Activated naive CD4-positive, alpha-beta T cell treated with anti-CD3 and anti-CD28 coated beads, Interleukin-2, amount 50 U/mL, for 24 hours (primary cell): ENCODE measurements at regions not wholly inside any gene's neighbourhood (a gene's known extent, or its start where the extent isn't known, plus 50 kb on each side); places are given as distances from the start of the nearest gene placed in this dataset.
"Not testable (repeated sequence)": the region's sequence is repeated elsewhere in the genome, so short reads cannot be mapped to it uniquely, and the experiment has no call there.

Experiments used
- H3K27ac Mint-ChIP-seq: one replicate; pipeline ENCODE4 v1.8.0; 2021; ENCODE audit warnings: mild to moderate bottlenecking, mixed read lengths
- H3K27me3 Mint-ChIP-seq: one replicate; pipeline ENCODE4 v1.8.0; 2021; ENCODE audit warnings: mixed read lengths
- H3K36me3 Mint-ChIP-seq: one replicate; pipeline ENCODE4 v1.8.0; 2021; ENCODE audit warnings: mixed read lengths
- H3K4me1 Mint-ChIP-seq: one replicate; pipeline ENCODE4 v1.8.0; 2021; ENCODE audit warnings: mixed read lengths
- H3K4me3 Mint-ChIP-seq: one replicate; pipeline ENCODE4 v1.8.0; 2021; ENCODE audit warnings: mild to moderate bottlenecking, mixed read lengths
- H3K9me3 Mint-ChIP-seq: one replicate; pipeline ENCODE4 v1.8.0; 2021; ENCODE audit warnings: mixed read lengths

DNA sequence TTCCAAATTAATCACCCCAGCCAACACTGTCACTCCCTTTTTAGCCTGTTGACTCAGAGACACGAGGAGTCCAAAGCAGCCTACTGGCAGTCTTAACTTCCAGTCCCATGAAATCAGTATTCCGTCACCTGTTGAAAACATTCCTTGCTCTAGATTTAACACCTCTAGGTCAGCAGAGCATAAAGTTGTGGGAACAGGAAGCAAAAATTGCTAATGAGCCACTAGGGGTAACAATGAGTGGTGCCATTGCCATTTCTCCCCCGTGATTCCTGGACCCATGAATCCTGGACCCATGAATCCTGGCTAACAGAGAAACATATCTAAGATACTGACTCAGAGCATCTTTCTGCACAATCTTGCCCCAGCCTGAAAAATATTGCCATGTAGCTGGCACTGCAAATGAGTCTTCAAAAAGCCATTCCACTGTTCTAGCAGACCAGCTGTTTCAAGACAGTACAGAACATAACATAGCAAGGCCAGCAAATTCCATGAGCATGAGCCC, 252.7 kb upstream of the PTER start:
- H3K27me3 Mint-ChIP-seq, result no peaks in the 10 kb centered on the region
- no peaks in the 10 kb centered on the region for H3K9me3 Mint-ChIP-seq
- no peak overlapping the region for H3K27ac Mint-ChIP-seq
- H3K4me1 Mint-ChIP-seq, result no peaks in the 10 kb centered on the region
- H3K36me3 Mint-ChIP-seq, result no peaks in the 10 kb centered on the region
- H3K4me3 Mint-ChIP-seq, result no peak overlapping the region

DNA sequence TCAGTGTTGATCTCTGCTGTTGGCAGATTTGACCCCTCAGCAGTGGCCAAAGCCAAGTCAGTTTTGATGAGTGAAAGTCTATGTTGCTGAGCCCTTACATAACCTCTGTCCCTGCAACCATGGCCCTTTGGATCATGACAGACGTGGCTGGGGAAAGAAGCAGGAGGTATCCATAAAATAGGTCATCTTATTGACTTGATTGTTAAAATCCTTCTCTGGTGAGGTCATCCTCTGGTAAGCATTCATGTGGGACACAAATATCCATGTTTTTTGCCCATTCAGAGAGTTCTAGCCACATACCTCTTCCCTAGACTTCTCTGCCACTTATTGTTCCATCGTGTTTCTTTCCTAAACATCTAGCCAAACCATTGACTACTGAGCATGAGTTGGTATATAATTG, 251.9 kb upstream of the PTER start:
- no peak overlapping the region for H3K27ac Mint-ChIP-seq
- no peaks in the 10 kb centered on the region for H3K36me3 Mint-ChIP-seq
- no peaks in the 10 kb centered on the region for H3K27me3 Mint-ChIP-seq
- no peaks in the 10 kb centered on the region for H3K9me3 Mint-ChIP-seq
- no peaks in the 10 kb centered on the region for H3K4me1 Mint-ChIP-seq
- no peak overlapping the region for H3K4me3 Mint-ChIP-seq

DNA sequence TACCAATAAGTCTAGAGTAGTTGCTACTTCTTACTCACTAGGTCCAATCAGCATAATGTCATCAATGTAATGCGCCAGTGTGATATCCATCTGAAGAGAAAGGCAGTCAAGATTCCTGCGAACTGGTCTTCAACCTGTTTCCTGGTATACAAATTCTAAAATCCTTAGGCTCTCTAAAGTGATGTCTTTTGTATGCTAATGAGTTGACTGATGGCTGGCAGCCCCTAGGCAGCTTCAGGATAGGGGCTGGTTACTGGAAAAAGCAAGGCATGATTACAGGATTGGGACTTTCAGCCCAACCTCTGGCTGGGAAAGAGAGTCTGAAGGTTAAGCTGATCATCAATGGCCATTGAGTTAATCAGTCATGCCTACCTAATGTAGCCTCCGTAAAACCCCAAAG, 250.2 kb upstream of the PTER start:
- Mint-ChIP-seq H3K9me3 (no peaks in the 10 kb centered on the region), H3K27ac (no peak overlapping the region), H3K36me3 (no peaks in the 10 kb centered on the region), H3K4me3 (no peak overlapping the region), H3K4me1 (no peaks in the 10 kb centered on the region), H3K27me3 (no peaks in the 10 kb centered on the region)

DNA sequence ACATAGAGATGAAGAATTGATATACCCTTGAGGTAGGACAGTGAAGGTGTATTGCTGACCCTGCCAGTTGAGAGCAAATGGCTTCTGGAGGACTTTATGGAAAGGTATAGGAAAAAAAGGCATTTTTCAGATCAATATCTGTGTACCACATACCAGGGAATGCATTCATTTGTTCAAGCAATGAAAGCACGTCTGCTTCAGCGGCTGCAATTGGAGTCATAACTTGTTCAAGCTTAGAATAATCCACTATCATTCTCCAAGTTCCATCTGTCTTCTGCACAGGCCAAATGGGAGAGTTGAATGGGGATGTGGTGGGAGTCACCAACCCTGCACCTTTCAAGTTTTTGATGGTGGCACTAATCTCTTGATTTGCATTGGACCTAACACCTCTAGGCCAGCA, 249.6 kb upstream of the PTER start:
- Mint-ChIP-seq H3K4me1 (no peaks in the 10 kb centered on the region), H3K9me3 (no peaks in the 10 kb centered on the region), H3K27me3 (no peaks in the 10 kb centered on the region), H3K4me3 (no peak overlapping the region), H3K27ac (no peak overlapping the region), H3K36me3 (no peaks in the 10 kb centered on the region)

DNA sequence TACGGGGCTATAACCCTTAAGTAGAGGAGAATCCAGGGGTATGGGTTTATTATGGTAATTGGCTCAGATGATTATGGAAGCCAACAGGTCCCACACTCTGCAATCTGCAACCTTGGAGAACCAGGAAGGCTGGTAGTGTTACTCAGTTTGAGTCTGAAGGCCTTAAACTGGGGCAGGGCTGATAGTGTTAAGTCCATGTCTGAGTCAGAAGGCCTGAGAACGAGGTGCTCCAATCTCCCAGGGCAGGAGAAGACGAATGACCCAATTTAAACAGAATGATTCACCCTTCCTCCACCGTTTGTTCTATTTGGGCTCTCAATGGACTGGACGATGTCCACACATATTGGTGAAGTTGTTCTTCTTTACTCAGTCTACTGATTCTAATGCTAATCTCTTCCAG, 244.5 kb upstream of the PTER start:
- H3K4me1 Mint-ChIP-seq, result peaks cover 4% of the 10 kb centered on the region
- H3K9me3 Mint-ChIP-seq, result no peaks in the 10 kb centered on the region
- no peak overlapping the region for H3K27ac Mint-ChIP-seq
- H3K36me3 Mint-ChIP-seq, result no peaks in the 10 kb centered on the region
- no peaks in the 10 kb centered on the region for H3K27me3 Mint-ChIP-seq
- no peak overlapping the region for H3K4me3 Mint-ChIP-seq

DNA sequence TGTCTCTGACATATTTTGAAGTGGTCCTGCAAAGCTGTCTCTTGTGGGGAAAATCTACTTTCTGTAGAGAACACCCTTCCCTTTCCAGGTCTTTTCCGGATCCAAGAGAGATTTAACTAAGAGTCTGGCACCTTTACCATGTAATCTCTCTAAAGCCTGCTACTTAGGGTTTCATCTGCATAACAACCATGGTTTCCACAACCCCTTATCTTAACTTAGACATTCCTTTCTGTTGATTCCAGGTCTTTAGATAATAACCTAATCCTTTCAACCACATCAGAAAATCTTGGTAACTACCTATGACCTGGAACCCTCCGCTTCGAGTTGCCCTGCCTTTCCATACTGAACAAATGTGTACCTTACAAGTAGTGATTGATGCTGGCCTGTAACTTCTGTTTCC, 243.6 kb upstream of the PTER start:
- H3K27me3 Mint-ChIP-seq, result no peaks in the 10 kb centered on the region
- H3K27ac Mint-ChIP-seq, result no peak overlapping the region
- no peaks in the 10 kb centered on the region for H3K9me3 Mint-ChIP-seq
- H3K36me3 Mint-ChIP-seq, result no peaks in the 10 kb centered on the region
- no peak overlapping the region for H3K4me3 Mint-ChIP-seq
- H3K4me1 Mint-ChIP-seq, result peaks cover 4% of the 10 kb centered on the region

DNA sequence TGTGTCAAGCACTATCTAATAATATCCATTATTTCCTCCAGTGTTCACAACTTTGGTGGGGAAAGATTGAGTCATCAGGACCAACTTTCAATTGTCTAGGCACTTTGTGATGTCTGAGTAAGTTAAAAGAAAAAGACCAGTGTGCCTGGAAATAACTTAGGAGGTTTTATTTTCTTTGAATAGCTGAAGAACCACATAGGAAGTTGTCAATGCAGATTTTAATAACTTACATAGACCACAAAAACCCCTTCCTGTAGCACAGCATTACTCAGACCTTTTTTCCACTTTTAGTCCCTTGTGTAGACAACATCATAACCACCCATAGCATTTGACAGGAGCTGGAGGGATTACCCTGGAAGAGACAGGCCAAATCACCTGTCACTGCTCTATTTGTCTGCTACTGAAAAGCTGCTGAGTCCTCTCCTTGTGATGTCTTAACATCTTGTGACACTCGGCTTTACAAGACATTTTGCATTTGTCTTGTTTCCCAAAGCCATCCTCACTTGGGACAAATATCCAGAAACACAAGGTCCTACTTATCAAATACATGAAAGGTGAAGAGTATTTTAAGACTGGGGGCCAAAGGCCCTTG, 241.5 kb upstream of the PTER start:
- Mint-ChIP-seq H3K27ac (no peak overlapping the region), H3K4me3 (no peak overlapping the region), H3K4me1 (peaks cover 4% of the 10 kb centered on the region)

DNA sequence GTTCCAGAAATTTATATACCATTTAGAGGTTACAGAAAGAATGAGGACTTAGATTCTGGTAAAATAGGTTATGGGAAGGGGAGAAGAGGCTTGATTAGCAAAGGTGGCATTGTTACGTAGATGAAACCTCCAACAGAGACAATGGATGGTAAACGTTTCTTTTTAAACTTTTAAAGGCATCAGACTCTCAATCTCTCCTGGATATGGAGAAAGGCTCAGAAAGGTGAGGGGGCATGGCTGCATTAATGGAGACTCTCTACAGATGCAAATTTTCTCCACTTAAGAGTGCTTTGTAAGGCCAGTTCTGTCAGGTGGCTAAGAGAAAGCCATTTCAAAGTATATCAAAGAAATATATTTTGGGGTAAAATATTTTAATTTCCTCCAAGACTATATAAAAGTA, 240.9 kb upstream of the PTER start:
- Mint-ChIP-seq H3K36me3 (no peaks in the 10 kb centered on the region), H3K4me1 (peaks cover 4% of the 10 kb centered on the region), H3K27me3 (peaks cover 3% of the 10 kb centered on the region), H3K9me3 (peaks cover 5% of the 10 kb centered on the region), H3K27ac (no peak overlapping the region), H3K4me3 (no peak overlapping the region)

More for the DNA sequence above, 241.5 kb upstream of the PTER start:
- H3K27me3 Mint-ChIP-seq, result peaks cover 3% of the 10 kb centered on the region
- H3K9me3 Mint-ChIP-seq, result no peaks in the 10 kb centered on the region
- H3K36me3 Mint-ChIP-seq, result no peaks in the 10 kb centered on the region

DNA sequence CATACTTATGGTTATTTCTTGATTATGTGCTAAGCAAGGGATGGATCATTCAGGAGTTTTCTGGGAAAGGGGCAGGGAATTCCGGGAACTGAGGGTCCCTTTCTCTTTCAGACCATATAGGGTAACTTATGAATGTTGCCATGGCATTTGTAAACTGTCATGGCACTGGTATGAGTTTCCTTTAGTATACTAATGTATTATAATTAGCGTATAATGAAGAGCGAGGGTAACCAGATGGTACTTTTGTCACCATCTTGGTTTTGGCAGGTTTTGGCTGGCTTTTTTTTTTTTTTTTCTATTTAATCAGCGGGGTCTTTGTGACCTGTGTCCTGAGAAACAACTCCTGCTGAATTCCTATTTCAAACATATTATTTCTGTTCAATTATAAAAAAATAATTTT, 237.6 kb upstream of the PTER start:
- H3K27me3 Mint-ChIP-seq, result peaks cover 3% of the 10 kb centered on the region
- H3K27ac Mint-ChIP-seq, result no peak overlapping the region
- H3K36me3 Mint-ChIP-seq, result no peaks in the 10 kb centered on the region
- no peak overlapping the region for H3K4me3 Mint-ChIP-seq
- H3K4me1 Mint-ChIP-seq, result peaks cover 4% of the 10 kb centered on the region
- peaks cover 19% of the 10 kb centered on the region for H3K9me3 Mint-ChIP-seq

DNA sequence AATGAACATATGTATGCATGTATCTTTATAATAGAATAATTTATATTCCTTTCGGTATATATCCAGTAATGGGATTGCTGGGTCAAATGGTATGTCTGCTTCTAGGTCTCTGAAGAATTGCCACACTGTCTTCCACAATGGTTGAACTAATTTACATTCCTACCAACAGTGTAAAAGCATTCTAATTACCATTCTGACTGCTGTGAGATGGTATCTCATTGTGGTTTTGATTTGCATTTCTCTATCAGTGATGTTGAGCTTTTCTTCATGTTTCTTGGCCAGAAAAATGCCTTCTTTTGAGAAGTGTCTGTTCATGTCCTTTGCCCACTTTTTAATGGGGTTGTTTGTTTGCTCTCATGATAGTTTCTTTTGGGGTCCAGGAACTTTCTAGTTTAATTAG, 213.2 kb upstream of the PTER start:
- not testable (repeated sequence) for H3K36me3 Mint-ChIP-seq, H3K4me3 Mint-ChIP-seq, H3K27ac Mint-ChIP-seq, H3K27me3 Mint-ChIP-seq, H3K4me1 Mint-ChIP-seq
- H3K9me3 Mint-ChIP-seq, result peaks cover 29% of the 10 kb centered on the region

DNA sequence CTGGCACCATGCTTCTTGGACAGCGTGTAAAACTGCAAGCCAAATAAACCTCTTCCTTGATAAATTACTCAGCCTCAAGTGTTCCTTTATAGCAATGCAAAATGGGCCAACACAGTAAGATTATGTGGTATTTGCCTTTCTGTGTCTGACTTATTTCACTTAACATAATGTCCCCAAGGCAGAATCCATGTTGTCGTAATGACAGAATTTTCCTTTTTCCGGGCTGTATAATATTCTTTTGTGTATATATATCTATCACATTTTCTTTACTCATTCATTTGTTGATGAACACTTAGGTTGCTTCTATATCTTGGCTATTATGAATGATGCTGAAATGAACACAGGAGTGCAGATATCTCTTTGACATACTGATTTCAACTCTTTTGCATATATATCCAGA, 209.1 kb upstream of the PTER start:
- no peak overlapping the region for H3K4me3 Mint-ChIP-seq
- H3K27ac Mint-ChIP-seq, result no peak overlapping the region
- no peaks in the 10 kb centered on the region for H3K27me3 Mint-ChIP-seq
- peaks cover 3% of the 10 kb centered on the region for H3K36me3 Mint-ChIP-seq
- no peaks in the 10 kb centered on the region for H3K4me1 Mint-ChIP-seq
- H3K9me3 Mint-ChIP-seq, result peaks cover 23% of the 10 kb centered on the region

DNA sequence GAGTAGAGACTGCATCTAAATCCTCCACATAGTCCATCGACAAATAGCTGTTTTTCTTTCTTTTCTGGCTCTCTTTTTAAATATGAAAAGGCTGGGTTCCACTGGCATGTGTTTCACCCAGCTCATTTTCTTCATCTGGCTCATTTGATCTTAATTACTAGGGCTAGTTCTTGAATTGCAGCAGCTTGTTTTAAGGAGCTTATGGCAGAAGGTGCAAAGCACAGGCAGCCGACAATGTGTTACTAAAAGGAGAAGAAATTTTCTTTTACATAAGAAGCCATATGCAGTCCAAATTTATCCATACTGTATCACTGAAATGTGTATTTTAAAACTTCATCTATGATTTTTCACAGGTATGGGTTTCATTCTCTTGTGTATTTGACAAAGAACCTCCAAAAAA, 205.6 kb upstream of the PTER start:
- H3K9me3 Mint-ChIP-seq, result peaks cover 12% of the 10 kb centered on the region
- peaks cover 2% of the 10 kb centered on the region for H3K27me3 Mint-ChIP-seq
- no peak overlapping the region for H3K4me3 Mint-ChIP-seq
- no peak overlapping the region for H3K27ac Mint-ChIP-seq
- no peaks in the 10 kb centered on the region for H3K4me1 Mint-ChIP-seq
- H3K36me3 Mint-ChIP-seq, result peaks cover 3% of the 10 kb centered on the region

DNA sequence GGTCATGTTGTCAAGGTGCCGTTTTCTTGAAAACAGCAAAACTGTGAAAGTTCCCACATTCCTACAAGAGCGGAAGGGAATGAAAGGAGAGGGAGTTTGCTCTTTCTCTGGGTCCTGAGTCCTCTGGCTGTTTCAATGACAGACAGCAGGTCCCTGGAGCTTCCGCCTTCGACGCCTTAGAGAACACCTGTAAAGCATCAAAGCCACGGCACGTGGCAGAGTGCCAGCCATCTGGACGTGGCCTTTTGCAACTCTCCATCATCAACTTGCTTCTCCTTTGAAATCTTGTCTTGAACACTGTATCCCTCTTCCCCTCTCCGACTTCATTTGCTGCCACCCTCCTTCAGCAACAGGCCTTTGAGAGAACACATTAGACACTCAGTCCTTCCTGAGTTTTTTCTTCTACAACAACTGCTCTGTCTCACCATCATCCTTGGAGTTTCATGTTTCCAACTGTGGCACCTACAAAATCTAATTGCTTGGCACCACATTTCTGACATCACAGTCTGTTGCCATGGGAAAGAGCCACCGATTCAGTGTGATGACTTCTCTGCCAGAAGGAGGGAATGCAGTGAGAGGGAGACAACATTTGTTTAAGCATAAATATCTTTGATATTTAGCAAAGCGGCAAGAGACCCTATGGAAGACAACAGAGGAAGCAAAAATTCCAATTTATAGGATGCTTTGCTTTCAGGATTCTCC, 204.9 kb upstream of the PTER start:
- Mint-ChIP-seq H3K4me3 (no peak overlapping the region), H3K27me3 (peaks cover 2% of the 10 kb centered on the region), H3K27ac (no peak overlapping the region), H3K4me1 (no peaks in the 10 kb centered on the region), H3K9me3 (peaks cover 12% of the 10 kb centered on the region), H3K36me3 (peaks cover 3% of the 10 kb centered on the region)

DNA sequence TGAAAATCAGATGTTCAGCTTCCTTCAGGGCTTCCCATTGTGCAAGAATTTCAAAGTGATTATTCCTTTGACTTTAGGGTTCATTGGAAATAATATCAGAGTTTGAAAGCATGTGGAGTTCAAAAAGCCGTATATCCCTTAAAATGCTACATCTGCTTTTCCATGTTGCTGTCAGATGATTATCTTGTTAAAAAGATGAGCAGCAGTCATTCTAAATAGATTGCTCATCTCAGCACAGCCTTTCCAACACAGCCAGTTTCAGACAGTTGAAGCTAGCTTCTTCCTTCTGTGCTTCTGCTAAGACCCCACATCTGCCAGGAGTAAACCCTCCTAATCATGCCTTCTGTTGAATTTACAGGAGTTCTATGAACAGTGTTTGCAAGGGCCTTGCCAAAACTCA, 204.4 kb upstream of the PTER start:
- peaks cover 6% of the 10 kb centered on the region for H3K9me3 Mint-ChIP-seq
- no peak overlapping the region for H3K4me3 Mint-ChIP-seq
- peaks cover 3% of the 10 kb centered on the region for H3K36me3 Mint-ChIP-seq
- H3K4me1 Mint-ChIP-seq, result no peaks in the 10 kb centered on the region
- H3K27me3 Mint-ChIP-seq, result peaks cover 2% of the 10 kb centered on the region
- H3K27ac Mint-ChIP-seq, result no peak overlapping the region

DNA sequence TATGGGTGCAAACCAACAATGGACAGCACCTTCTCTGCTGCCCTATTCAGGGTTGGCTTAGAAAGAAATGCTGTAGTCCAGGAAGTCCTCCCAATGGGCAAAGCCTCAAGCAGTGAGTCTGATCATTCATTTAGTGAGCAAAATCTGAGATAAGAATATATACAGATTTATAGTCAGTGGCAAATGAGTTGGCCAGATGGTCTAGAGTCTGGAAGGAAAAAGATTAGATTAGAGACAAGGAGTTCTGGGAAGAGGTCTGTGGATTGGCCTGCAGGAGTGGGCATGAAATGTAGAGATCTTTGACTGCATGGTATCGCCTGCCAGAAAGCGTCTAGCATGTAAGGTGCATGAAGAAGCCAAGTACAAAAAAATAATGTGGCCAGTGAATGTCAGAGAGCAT, 201.9 kb upstream of the PTER start:
- Mint-ChIP-seq H3K9me3 (no peaks in the 10 kb centered on the region), H3K27me3 (peaks cover 2% of the 10 kb centered on the region), H3K4me1 (no peaks in the 10 kb centered on the region), H3K27ac (no peak overlapping the region), H3K4me3 (no peak overlapping the region), H3K36me3 (no peaks in the 10 kb centered on the region)

DNA sequence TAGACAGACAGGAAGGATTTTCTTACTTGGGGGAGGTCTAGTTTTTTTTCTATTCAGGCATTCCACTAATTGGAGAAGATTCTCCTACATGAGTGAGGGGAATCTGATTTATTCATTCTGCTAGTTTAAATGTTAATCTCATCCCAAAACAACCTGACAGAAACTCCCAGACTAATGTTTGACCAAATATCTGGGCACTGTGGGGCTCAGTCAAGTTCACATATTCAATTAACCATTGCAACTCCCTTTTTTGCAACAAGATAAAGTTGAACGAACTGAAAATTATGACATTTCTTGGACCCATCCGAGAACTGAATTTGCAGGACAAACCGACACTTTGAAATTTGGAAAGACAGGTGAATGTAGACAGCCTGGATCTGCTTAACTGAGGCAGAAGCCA, 194.4 kb upstream of the PTER start:
- H3K9me3 Mint-ChIP-seq, result peaks cover 6% of the 10 kb centered on the region
- H3K4me1 Mint-ChIP-seq, result no peaks in the 10 kb centered on the region
- H3K27ac Mint-ChIP-seq, result no peak overlapping the region
- H3K36me3 Mint-ChIP-seq, result no peaks in the 10 kb centered on the region
- no peak overlapping the region for H3K4me3 Mint-ChIP-seq
- H3K27me3 Mint-ChIP-seq, result peaks cover 6% of the 10 kb centered on the region
